BE2C (cell line): ENCODE measurements at regions not wholly inside any gene's neighbourhood (a gene's known extent, or its start where the extent isn't known, plus 50 kb on each side); places are given as distances from the start of the nearest gene placed in this dataset.
"Not testable (repeated sequence)": the region's sequence is repeated elsewhere in the genome, so short reads cannot be mapped to it uniquely, and the experiment has no call there.

Experiments
- DNase-seq: peaks from one replicate; pipeline ENCODE4 v3.0.0-alpha.2; 2020
- H3K27me3 ChIP-seq: fragments of 250-450 bp; sonication (Bioruptor Pico); 2 replicates; pipeline ENCODE4 v1.5.1; 2020; ENCODE audit warnings: mild to moderate bottlenecking
- H3K36me3 ChIP-seq: fragments of 250-450 bp; sonication (Bioruptor Pico); 2 replicates; pipeline ENCODE4 v1.5.1; 2020; ENCODE audit warnings: mild to moderate bottlenecking
- H3K4me1 ChIP-seq: fragments of 250-450 bp; sonication (Bioruptor Pico); 2 replicates; pipeline ENCODE4 v1.5.1; 2020
- H3K4me3 ChIP-seq: 2 replicates; pipeline ENCODE4 v1.5.1; 2011; ENCODE audit warnings: low read depth, low read length
- H3K9me3 ChIP-seq: fragments of 250-450 bp; sonication (Bioruptor Pico); 2 replicates; pipeline ENCODE4 v1.5.1; 2020
- TF ChIP-seq, protein P1 (sequence below): IDR thresholded peaks from 2 replicates; pipeline ENCODE4 v1.5.1; 2012; ENCODE audit warnings: mild to moderate bottlenecking, low read depth, low read length

DNA sequence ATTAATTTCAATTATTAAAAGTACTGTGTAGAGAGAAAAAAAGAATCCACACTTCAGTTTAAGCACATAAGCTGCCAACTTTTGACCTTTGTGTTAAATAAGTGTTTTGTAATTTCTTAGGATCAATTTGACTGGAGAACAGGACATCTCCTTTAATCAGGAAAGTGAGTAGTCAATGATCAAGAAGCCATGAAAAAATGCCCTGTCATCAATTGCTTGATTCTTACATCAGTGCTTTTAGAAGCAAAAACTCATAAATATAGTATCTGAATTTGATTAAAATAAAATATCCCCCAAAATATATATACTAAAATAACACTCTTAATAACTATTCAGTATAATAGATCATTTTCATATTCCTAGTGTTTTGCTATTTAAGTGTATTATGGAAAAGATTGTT lies 409.0 kb downstream of the TAFA4 start:
- TF ChIP-seq, protein P1, sequence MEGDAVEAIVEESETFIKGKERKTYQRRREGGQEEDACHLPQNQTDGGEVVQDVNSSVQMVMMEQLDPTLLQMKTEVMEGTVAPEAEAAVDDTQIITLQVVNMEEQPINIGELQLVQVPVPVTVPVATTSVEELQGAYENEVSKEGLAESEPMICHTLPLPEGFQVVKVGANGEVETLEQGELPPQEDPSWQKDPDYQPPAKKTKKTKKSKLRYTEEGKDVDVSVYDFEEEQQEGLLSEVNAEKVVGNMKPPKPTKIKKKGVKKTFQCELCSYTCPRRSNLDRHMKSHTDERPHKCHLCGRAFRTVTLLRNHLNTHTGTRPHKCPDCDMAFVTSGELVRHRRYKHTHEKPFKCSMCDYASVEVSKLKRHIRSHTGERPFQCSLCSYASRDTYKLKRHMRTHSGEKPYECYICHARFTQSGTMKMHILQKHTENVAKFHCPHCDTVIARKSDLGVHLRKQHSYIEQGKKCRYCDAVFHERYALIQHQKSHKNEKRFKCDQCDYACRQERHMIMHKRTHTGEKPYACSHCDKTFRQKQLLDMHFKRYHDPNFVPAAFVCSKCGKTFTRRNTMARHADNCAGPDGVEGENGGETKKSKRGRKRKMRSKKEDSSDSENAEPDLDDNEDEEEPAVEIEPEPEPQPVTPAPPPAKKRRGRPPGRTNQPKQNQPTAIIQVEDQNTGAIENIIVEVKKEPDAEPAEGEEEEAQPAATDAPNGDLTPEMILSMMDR: no peak
- DNase-seq: no peak

DNA sequence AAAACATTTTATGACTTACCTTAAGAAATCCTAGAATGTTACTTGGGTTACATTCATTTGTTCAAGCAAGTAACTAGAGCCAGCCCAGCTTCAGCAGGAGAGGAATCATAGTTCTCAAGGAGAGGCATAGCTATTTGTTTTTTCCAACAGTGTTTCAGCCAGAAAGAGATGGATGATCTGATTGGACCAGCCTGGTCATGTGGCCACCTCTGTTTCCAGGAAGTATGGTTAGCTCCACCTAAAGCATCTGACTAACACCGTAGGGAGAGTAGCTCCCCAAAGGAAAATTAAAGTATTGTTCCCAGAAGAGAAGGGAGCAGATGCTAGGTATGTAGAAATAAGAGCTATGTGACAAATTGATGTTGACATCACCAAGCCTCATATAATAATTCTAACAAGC lies 417.1 kb downstream of the TAFA4 start:
- no peaks in the 10 kb centered on the region for H3K27me3 ChIP-seq
- TF ChIP-seq, protein P1: no peak
- H3K9me3 ChIP-seq: no peaks in the 10 kb centered on the region
- peak; percentile 5 for DNase-seq
- H3K4me3 ChIP-seq: no peak overlapping the region
- no peaks in the 10 kb centered on the region for H3K4me1 ChIP-seq
- H3K36me3 ChIP-seq: no peaks in the 10 kb centered on the region

More for the DNA sequence above, 409.0 kb downstream of the TAFA4 start:
- H3K9me3 ChIP-seq: no peaks in the 10 kb centered on the region
- H3K4me1 ChIP-seq: no peaks in the 10 kb centered on the region
- no peak overlapping the region for H3K4me3 ChIP-seq
- H3K36me3 ChIP-seq: no peaks in the 10 kb centered on the region
- no peaks in the 10 kb centered on the region for H3K27me3 ChIP-seq

DNA sequence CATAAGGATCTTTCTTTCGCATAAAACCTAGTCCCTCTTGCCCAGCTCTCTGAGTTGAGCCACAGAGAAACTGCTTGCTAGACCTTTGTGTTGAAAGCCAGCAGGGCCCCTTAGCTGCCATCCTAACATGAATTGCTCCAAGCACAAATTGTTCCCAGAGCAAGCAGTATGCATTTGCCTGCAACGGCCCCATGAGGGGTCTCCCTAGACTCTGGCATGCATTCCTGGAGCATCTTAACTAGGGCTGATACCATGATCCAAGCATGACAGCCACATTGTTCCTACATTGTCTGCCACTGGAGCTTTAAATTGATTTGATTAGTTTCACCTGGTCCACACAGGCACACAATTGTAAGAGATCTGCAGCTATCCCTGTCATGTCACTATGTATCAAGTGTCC lies 428.1 kb downstream of the TAFA4 start:
- no peaks in the 10 kb centered on the region for H3K36me3 ChIP-seq
- no peak overlapping the region for H3K4me3 ChIP-seq
- H3K9me3 ChIP-seq: no peaks in the 10 kb centered on the region
- TF ChIP-seq, protein P1: no peak
- no peaks in the 10 kb centered on the region for H3K27me3 ChIP-seq
- no peak for DNase-seq
- no peaks in the 10 kb centered on the region for H3K4me1 ChIP-seq

DNA sequence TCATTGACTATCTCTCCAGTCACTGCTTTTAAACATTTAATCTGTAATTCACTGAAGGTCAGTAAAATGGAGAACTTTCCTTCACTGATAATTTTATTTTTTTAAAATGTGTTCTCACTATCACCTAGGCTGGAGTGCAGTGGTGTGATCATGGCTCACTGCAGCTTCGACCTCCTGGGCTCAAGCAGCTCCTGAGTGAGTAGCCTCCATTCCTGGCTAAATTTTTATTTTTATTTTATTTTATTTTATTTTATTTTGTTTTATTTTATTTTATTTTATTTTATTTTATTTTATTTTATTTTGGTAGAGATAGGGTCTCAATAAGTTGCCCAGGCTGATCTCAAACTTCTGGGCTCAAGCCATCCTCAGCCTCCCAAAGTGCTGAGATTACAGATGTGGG lies 446.5 kb downstream of the TAFA4 start:
- H3K36me3 ChIP-seq, H3K27me3 ChIP-seq, H3K4me3 ChIP-seq, DNase-seq, H3K4me1 ChIP-seq, H3K9me3 ChIP-seq: not testable (repeated sequence)

DNA sequence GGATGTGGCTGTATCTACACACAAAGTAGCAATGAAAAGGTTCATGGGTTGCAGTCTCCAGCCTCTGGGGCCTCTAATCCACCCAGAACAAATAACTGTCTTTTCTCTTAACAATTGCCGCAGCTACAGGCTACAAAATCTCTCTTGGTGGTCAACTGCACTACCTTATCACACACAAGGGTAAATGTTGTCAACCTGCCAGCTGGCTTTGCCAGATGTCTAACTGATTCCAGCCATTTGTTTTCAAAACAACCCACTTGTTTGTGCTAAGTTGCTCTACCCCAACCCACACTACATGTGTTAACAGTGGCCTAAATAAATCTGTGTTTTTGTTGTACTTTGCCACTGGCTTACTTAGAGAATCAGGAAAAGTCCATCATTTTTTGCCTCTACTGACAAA lies 447.3 kb downstream of the TAFA4 start:
- TF ChIP-seq, protein P1: no peak
- Histone ChIP-seq H3K4me3 (no peak overlapping the region), H3K36me3 (no peaks in the 10 kb centered on the region), H3K27me3 (no peaks in the 10 kb centered on the region), H3K4me1 (no peaks in the 10 kb centered on the region), H3K9me3 (no peaks in the 10 kb centered on the region)
- DNase-seq: no peak

DNA sequence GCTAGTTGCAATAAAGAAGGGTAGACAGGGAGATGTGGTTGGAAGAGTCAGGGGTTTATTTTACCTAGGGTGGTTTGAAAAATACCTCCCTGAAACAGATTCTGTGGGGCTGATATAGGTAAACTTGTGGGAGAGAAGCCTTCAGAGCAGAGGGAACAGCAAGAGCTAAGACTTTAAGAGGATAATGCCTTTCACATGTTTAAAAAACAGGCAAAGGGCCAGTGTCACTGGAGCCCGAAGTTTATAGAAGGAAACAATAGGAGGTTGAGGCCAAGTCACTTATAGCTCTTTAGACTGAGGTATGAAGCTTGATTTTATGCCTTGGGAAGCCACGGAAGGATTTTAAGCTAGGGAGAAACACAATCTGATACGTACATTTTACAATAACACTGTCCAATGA lies 448.7 kb downstream of the TAFA4 start:
- TF ChIP-seq, protein P1: no peak
- Histone ChIP-seq H3K9me3 (no peaks in the 10 kb centered on the region), H3K4me3 (no peak overlapping the region), H3K36me3 (no peaks in the 10 kb centered on the region), H3K4me1 (no peaks in the 10 kb centered on the region), H3K27me3 (no peaks in the 10 kb centered on the region)
- DNase-seq: no peak

DNA sequence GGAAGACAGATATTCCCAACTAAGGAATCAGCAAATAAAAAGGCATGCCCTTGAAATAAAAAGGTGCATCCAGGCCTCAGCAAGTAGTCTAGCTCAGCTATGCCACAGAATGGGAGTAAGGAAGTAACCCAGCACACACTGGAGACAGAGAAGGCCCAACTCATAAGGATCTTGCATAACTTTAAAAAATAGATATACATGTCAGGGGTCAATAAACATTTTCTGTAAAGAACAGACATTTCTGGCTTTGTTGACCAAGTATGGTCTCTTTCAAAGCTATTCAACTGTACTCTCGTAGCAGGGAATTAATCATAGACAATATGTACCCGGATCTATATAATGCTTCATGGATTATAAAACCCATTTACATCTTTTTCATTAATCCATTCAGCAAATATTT lies 449.3 kb downstream of the TAFA4 start:
- H3K36me3 ChIP-seq: no peaks in the 10 kb centered on the region
- TF ChIP-seq, protein P1: no peak
- DNase-seq: no peak
- H3K9me3 ChIP-seq: no peaks in the 10 kb centered on the region
- H3K27me3 ChIP-seq: no peaks in the 10 kb centered on the region
- H3K4me1 ChIP-seq: no peaks in the 10 kb centered on the region
- no peak overlapping the region for H3K4me3 ChIP-seq
